ENCODE measurements at regions not wholly inside any gene's neighbourhood (a gene's known extent, or its start where the extent isn't known, plus 50 kb on each side); places are given as distances from the start of the nearest gene placed in this dataset.

- no peak for TF ChIP-seq ZBTB21 (CRISPR knock-in tag; IDR thresholded peaks at IDR 0.05; ENCODE audit: borderline replicate concordance)
- no peak for TF ChIP-seq MAX (CRISPR knock-in tag; IDR thresholded peaks at IDR 0.05)
Measured at GRCh38 chr3:20809356-20809755, 623.4 kb upstream of the SGO1 start (continued).

GRCh38 chr3:20808864-20809263, 622.9 kb upstream of the SGO1 start:
- ATAC-seq, result no peak
- no peaks in the 10 kb centered on the region for H3K27me3 Mint-ChIP-seq (ENCODE audit: low read depth)
- H3K27ac Mint-ChIP-seq, result no peak overlapping the region
- TF ChIP-seq GTF2I (CRISPR knock-in tag; conservative IDR thresholded peaks at IDR 0.05) (no peak), ZNF396 (CRISPR knock-in tag; IDR thresholded peaks at IDR 0.05; ENCODE audit: borderline replicate concordance) (no peak), PRDM15 (CRISPR knock-in tag; IDR thresholded peaks at IDR 0.05) (no peak), CREB1 (CRISPR knock-in tag; IDR thresholded peaks at IDR 0.05) (no peak), CDX4 (CRISPR knock-in tag; IDR thresholded peaks at IDR 0.05; ENCODE audit: borderline replicate concordance) (no peak), ZNF425 (CRISPR knock-in tag; conservative IDR thresholded peaks at IDR 0.05) (no peak), ZMAT4 (CRISPR knock-in tag; IDR thresholded peaks at IDR 0.05) (no peak), ESRRA (CRISPR knock-in tag; IDR thresholded peaks at IDR 0.05; ENCODE audit: borderline replicate concordance) (no peak), IRF2 (CRISPR knock-in tag; IDR thresholded peaks at IDR 0.05; ENCODE audit: borderline replicate concordance, low read depth) (no peak), ELF4 (CRISPR knock-in tag; IDR thresholded peaks at IDR 0.05; ENCODE audit: low read depth) (no peak)
- DNase-seq (ENCODE audit: low spot score), result no peak
- peaks cover 9% of the 10 kb centered on the region; the same call in 1 of the 2 replicates for H3K4me1 Mint-ChIP-seq
- ChIA-PET CTCF (no interaction called here), POLR2A (no interaction called here)
- H3K4me3 Mint-ChIP-seq, result no peak overlapping the region
- no peaks in the 10 kb centered on the region for H3K36me3 Mint-ChIP-seq
- 0 out of 2 replicates have a peak, but pooled peaks cover 4% of the 10 kb centered on the region for H3K9me3 Mint-ChIP-seq

- DNase-seq (ENCODE audit: low spot score), result no peak
- POLR2A ChIA-PET, result no interaction called here
- no peak overlapping the region for H3K27ac Mint-ChIP-seq
- H3K36me3 Mint-ChIP-seq, result no peaks in the 10 kb centered on the region
- no peak for TF ChIP-seq ZSCAN18 (CRISPR knock-in tag; IDR thresholded peaks at IDR 0.05)
- no peak for TF ChIP-seq ZNF423 (CRISPR knock-in tag; IDR thresholded peaks at IDR 0.05)
- no peak for TF ChIP-seq TP53 (CRISPR knock-in tag; IDR thresholded peaks at IDR 0.05)
- TF ChIP-seq MLX (CRISPR knock-in tag; IDR thresholded peaks at IDR 0.05), result no peak
- TF ChIP-seq RORB (CRISPR knock-in tag; IDR thresholded peaks at IDR 0.05), result no peak
- TF ChIP-seq RELA (CRISPR knock-in tag; IDR thresholded peaks at IDR 0.05; ENCODE audit: borderline replicate concordance), result no peak
- TF ChIP-seq IRF1 (CRISPR knock-in tag; IDR thresholded peaks at IDR 0.05), result no peak
- no peak for TF ChIP-seq ZNF396 (CRISPR knock-in tag; IDR thresholded peaks at IDR 0.05; ENCODE audit: borderline replicate concordance)
- TF ChIP-seq GRHL2 (CRISPR knock-in tag; IDR thresholded peaks at IDR 0.05; ENCODE audit: insufficient replicate concordance, severe bottlenecking), result no peak
- TF ChIP-seq ATF6 (CRISPR knock-in tag; IDR thresholded peaks at IDR 0.05), result no peak
- no peaks in the 10 kb centered on the region for H3K4me1 Mint-ChIP-seq
- no peaks in the 10 kb centered on the region for H3K27me3 Mint-ChIP-seq (ENCODE audit: low read depth)
- CTCF ChIA-PET, result no interaction called here
- H3K4me3 Mint-ChIP-seq, result no peak overlapping the region
- no peak for ATAC-seq
- H3K9me3 Mint-ChIP-seq, result peaks cover 23% of the 10 kb centered on the region
Measured at GRCh38 chr3:20798666-20799065, 612.7 kb upstream of the SGO1 start.
